ENCODE measurements at regions not wholly inside any gene's neighbourhood (a gene's known extent, or its start where the extent isn't known, plus 50 kb on each side); places are given as distances from the start of the nearest gene placed in this dataset.

DNA sequence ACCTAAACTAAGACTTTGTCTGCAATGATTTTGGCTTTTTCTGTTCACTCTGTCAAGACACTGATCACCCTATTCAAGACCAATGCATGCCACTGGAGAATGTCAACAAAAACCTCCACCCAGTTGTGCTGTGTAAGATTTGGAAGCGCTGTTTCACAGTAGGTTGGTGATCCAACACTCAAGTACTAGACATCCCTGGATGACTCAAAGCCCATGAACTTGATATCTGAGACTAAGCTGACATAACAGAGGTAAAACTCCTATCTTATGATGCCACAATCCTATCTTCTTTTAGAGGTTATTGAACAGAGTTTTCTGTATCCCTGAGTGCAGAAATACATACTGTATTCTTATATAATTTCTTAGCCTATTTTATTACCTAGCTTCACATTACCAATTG, 251.3 kb upstream of the ETAA1 start:
- H3K23ac ChIP-seq (ENCODE audit: low read length in 2 of 2) = no peak overlapping the region
- H3K18ac ChIP-seq (ENCODE audit: low read depth in 1 of 2, low read length in 2 of 2) = no peak overlapping the region
- H3K4me1 ChIP-seq (ENCODE audit: control insufficient read depth, insufficient read depth, low read depth, low read length) = no peaks in the 10 kb centered on the region
- H2BK12ac ChIP-seq (ENCODE audit: low read length in 2 of 2) = no peak overlapping the region
- H3K14ac ChIP-seq (ENCODE audit: low read length in 2 of 2) = no peak overlapping the region
- no peak overlapping the region for H4K91ac ChIP-seq (ENCODE audit: low read length)
- no peaks in the 10 kb centered on the region for H3K27me3 ChIP-seq (ENCODE audit: control insufficient read depth in 1 of 2, insufficient read depth in 1 of 2, low read length in 2 of 2)
- no peak overlapping the region for H2BK120ac ChIP-seq (ENCODE audit: low read depth, low read length)
- no peak overlapping the region for H2AK5ac ChIP-seq (ENCODE audit: low read length, severe bottlenecking)
- H3K36me3 ChIP-seq (ENCODE audit: control insufficient read depth in 1 of 2, insufficient read depth in 2 of 2, low read depth in 1 of 2, low read length in 2 of 2) = no peaks in the 10 kb centered on the region
- H2BK5ac ChIP-seq (ENCODE audit: low read depth, low read length, poor library complexity, severe bottlenecking) = no peak overlapping the region
- H3K27ac ChIP-seq (ENCODE audit: low read length, poor library complexity, severe bottlenecking) = no peak overlapping the region
- H3K4me3 ChIP-seq (ENCODE audit: insufficient read depth in 1 of 2, low read depth in 1 of 2, low read length in 2 of 2) = no peak overlapping the region
- no peak overlapping the region for H2BK15ac ChIP-seq (ENCODE audit: low read depth, poor library complexity, severe bottlenecking)
- no peak overlapping the region for H2AFZ ChIP-seq (ENCODE audit: low read depth, low read length)
- no peaks in the 10 kb centered on the region for H3K9me3 ChIP-seq (ENCODE audit: control insufficient read depth, low read length)
- H3K79me1 ChIP-seq (replicated peaks; ENCODE audit: low read length, poor library complexity, severe bottlenecking) = no peaks in the 10 kb centered on the region
- H3K9ac ChIP-seq (ENCODE audit: low read length) = no peak overlapping the region
- H3K4me2 ChIP-seq (ENCODE audit: low read length, poor library complexity, severe bottlenecking) = no peak overlapping the region
- DNase-seq = no peak
- no peak overlapping the region for H4K8ac ChIP-seq (ENCODE audit: low read length)
- 100% methylated on average over 1 of the region's 1 CpG for WGBS
- H3K4ac ChIP-seq (ENCODE audit: low read depth in 1 of 2, low read length in 2 of 2) = no peak overlapping the region

DNA sequence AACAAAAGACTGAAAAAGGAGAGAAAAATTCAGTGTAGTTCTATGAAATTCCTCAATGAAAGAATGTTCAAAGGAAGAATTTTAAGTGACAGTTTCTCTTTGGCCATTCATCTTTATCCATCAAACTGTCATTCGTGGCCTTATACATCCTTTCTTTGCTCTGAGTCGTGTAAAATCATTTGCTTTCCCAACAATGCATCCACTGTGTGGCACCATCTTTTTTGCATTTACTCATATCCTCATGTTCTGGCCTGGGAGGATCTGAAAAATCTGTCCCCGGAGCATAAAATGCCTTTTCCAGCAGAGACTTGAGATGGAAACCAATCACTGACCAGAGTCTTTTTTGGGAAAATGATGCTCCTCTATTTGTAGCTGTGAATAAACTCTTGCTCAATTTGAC, 240.3 kb upstream of the ETAA1 start:
- Histone ChIP-seq H3K9ac (ENCODE audit: low read length) (no peak overlapping the region), H3K23ac (ENCODE audit: low read length in 2 of 2) (no peak overlapping the region), H4K91ac (ENCODE audit: low read length) (no peak overlapping the region), H3K27me3 (ENCODE audit: control insufficient read depth in 1 of 2, insufficient read depth in 1 of 2, low read length in 2 of 2) (no peaks in the 10 kb centered on the region), H3K4ac (ENCODE audit: low read depth in 1 of 2, low read length in 2 of 2) (no peak overlapping the region), H3K4me3 (ENCODE audit: insufficient read depth in 1 of 2, low read depth in 1 of 2, low read length in 2 of 2) (no peak overlapping the region), H2BK120ac (ENCODE audit: low read depth, low read length) (no peak overlapping the region), H3K36me3 (ENCODE audit: control insufficient read depth in 1 of 2, insufficient read depth in 2 of 2, low read depth in 1 of 2, low read length in 2 of 2) (no peaks in the 10 kb centered on the region), H3K4me1 (ENCODE audit: control insufficient read depth, insufficient read depth, low read depth, low read length) (no peaks in the 10 kb centered on the region), H3K14ac (ENCODE audit: low read length in 2 of 2) (no peak overlapping the region), H2BK5ac (ENCODE audit: low read depth, low read length, poor library complexity, severe bottlenecking) (no peak overlapping the region), H3K79me1 (replicated peaks; ENCODE audit: low read length, poor library complexity, severe bottlenecking) (no peaks in the 10 kb centered on the region), H2AFZ (ENCODE audit: low read depth, low read length) (no peak overlapping the region), H2BK12ac (ENCODE audit: low read length in 2 of 2) (no peak overlapping the region), H4K8ac (ENCODE audit: low read length) (no peak overlapping the region), H2AK5ac (ENCODE audit: low read length, severe bottlenecking) (no peak overlapping the region), H3K27ac (ENCODE audit: low read length, poor library complexity, severe bottlenecking) (no peak overlapping the region), H2BK15ac (ENCODE audit: low read depth, poor library complexity, severe bottlenecking) (no peak overlapping the region), H3K4me2 (ENCODE audit: low read length, poor library complexity, severe bottlenecking) (no peak overlapping the region), H3K9me3 (ENCODE audit: control insufficient read depth, low read length) (peaks cover 6% of the 10 kb centered on the region), H3K18ac (ENCODE audit: low read depth in 1 of 2, low read length in 2 of 2) (no peak overlapping the region)
- WGBS = 70% methylated on average over 3 of the region's 3 CpGs
- no peak for DNase-seq

DNA sequence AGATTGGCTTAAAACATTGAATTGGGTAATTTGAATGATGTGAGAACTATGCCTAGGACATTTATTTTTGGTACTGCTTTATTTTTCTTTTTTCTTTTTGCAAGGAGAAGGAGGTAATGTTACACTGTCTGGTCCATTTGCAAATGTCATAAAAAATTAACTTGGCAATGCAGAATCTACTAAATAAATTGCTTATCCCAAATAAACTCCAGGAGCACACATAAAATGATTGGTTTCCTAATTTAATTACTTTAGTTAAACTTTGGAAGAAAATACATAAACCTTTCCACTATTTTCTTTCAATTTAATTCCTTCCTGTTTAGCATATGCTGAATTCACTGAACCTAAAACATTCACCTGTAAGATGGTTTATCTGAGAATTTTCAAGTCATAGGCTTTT, 238.4 kb upstream of the ETAA1 start:
- no peak overlapping the region for H3K4ac ChIP-seq (ENCODE audit: low read depth in 1 of 2, low read length in 2 of 2)
- no peak overlapping the region for H3K23ac ChIP-seq (ENCODE audit: low read length in 2 of 2)
- no peak overlapping the region for H3K14ac ChIP-seq (ENCODE audit: low read length in 2 of 2)
- H3K9me3 ChIP-seq (ENCODE audit: control insufficient read depth, low read length) = no peaks in the 10 kb centered on the region
- H3K36me3 ChIP-seq (ENCODE audit: control insufficient read depth in 1 of 2, insufficient read depth in 2 of 2, low read depth in 1 of 2, low read length in 2 of 2) = no peaks in the 10 kb centered on the region
- H2BK12ac ChIP-seq (ENCODE audit: low read length in 2 of 2) = no peak overlapping the region
- H3K4me1 ChIP-seq (ENCODE audit: control insufficient read depth, insufficient read depth, low read depth, low read length) = no peaks in the 10 kb centered on the region
- no peak overlapping the region for H3K4me2 ChIP-seq (ENCODE audit: low read length, poor library complexity, severe bottlenecking)
- no peak overlapping the region for H3K18ac ChIP-seq (ENCODE audit: low read depth in 1 of 2, low read length in 2 of 2)
- no peak overlapping the region for H2AFZ ChIP-seq (ENCODE audit: low read depth, low read length)
- no peak for DNase-seq
- H2BK15ac ChIP-seq (ENCODE audit: low read depth, poor library complexity, severe bottlenecking) = no peak overlapping the region
- H2BK120ac ChIP-seq (ENCODE audit: low read depth, low read length) = no peak overlapping the region
- no peaks in the 10 kb centered on the region for H3K79me1 ChIP-seq (replicated peaks; ENCODE audit: low read length, poor library complexity, severe bottlenecking)
- no peak overlapping the region for H3K27ac ChIP-seq (ENCODE audit: low read length, poor library complexity, severe bottlenecking)
- no peak overlapping the region for H4K91ac ChIP-seq (ENCODE audit: low read length)
- no peak overlapping the region for H2BK5ac ChIP-seq (ENCODE audit: low read depth, low read length, poor library complexity, severe bottlenecking)
- H3K27me3 ChIP-seq (ENCODE audit: control insufficient read depth in 1 of 2, insufficient read depth in 1 of 2, low read length in 2 of 2) = no peaks in the 10 kb centered on the region
- H3K4me3 ChIP-seq (ENCODE audit: insufficient read depth in 1 of 2, low read depth in 1 of 2, low read length in 2 of 2) = no peak overlapping the region
- H3K9ac ChIP-seq (ENCODE audit: low read length) = no peak overlapping the region
- no peak overlapping the region for H2AK5ac ChIP-seq (ENCODE audit: low read length, severe bottlenecking)
- no peak overlapping the region for H4K8ac ChIP-seq (ENCODE audit: low read length)

DNA sequence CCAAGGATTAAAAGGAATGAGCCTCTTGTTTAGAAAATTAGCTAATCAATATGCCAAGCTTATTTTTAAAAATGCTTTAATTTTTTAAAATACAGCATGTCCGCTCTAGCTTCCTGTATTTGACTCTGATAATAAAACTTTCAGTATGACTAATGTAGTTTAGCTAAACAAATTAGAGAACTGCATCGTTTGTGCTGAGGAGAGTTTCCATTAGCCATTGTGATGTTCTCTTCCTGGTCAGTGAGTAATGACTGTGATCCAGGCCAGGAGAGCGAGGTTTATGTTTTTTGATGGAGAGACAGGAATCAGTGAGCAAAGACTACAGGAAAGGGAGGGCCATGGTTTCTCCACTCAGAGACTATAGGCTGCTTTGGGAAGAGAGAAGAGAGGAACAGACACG, 237.2 kb upstream of the ETAA1 start:
- 5% methylated on average over 2 of the region's 4 CpGs for WGBS
- Histone ChIP-seq H3K14ac (ENCODE audit: low read length in 2 of 2) (no peak overlapping the region), H3K23ac (ENCODE audit: low read length in 2 of 2) (no peak overlapping the region), H2BK120ac (ENCODE audit: low read depth, low read length) (no peak overlapping the region), H4K91ac (ENCODE audit: low read length) (no peak overlapping the region), H2AFZ (ENCODE audit: low read depth, low read length) (no peak overlapping the region), H2BK5ac (ENCODE audit: low read depth, low read length, poor library complexity, severe bottlenecking) (no peak overlapping the region), H3K4me2 (ENCODE audit: low read length, poor library complexity, severe bottlenecking) (no peak overlapping the region), H2BK15ac (ENCODE audit: low read depth, poor library complexity, severe bottlenecking) (no peak overlapping the region), H3K9me3 (ENCODE audit: control insufficient read depth, low read length) (no peaks in the 10 kb centered on the region), H3K36me3 (ENCODE audit: control insufficient read depth in 1 of 2, insufficient read depth in 2 of 2, low read depth in 1 of 2, low read length in 2 of 2) (no peaks in the 10 kb centered on the region), H2AK5ac (ENCODE audit: low read length, severe bottlenecking) (no peak overlapping the region), H4K8ac (ENCODE audit: low read length) (peak overlapping the region; percentile 89), H3K27me3 (ENCODE audit: control insufficient read depth in 1 of 2, insufficient read depth in 1 of 2, low read length in 2 of 2) (no peaks in the 10 kb centered on the region), H3K9ac (ENCODE audit: low read length) (no peak overlapping the region), H3K27ac (ENCODE audit: low read length, poor library complexity, severe bottlenecking) (no peak overlapping the region), H3K18ac (ENCODE audit: low read depth in 1 of 2, low read length in 2 of 2) (peak overlapping the region in 1 of 2 experiments; percentile 16), H3K79me1 (replicated peaks; ENCODE audit: low read length, poor library complexity, severe bottlenecking) (no peaks in the 10 kb centered on the region), H3K4ac (ENCODE audit: low read depth in 1 of 2, low read length in 2 of 2) (no peak overlapping the region), H3K4me3 (ENCODE audit: insufficient read depth in 1 of 2, low read depth in 1 of 2, low read length in 2 of 2) (no peak overlapping the region), H2BK12ac (ENCODE audit: low read length in 2 of 2) (no peak overlapping the region), H3K4me1 (ENCODE audit: control insufficient read depth, insufficient read depth, low read depth, low read length) (no peaks in the 10 kb centered on the region)
- peak; percentile 77 for DNase-seq

Data from mesenchymal stem cell (in vitro differentiated cells and primary cell).